ENCODE measurements at regions not wholly inside any gene's neighbourhood (a gene's known extent, or its start where the extent isn't known, plus 50 kb on each side); places are given as distances from the start of the nearest gene placed in this dataset.

GRCh38 chr2:2851806-2852777, 521.0 kb upstream of the MYT1L start:
- Mint-ChIP-seq H3K36me3 (no peaks in the 10 kb centered on the region), H3K4me3 (no peak overlapping the region), H3K4me1 (no peaks in the 10 kb centered on the region), H3K27me3 (no peaks in the 10 kb centered on the region), H3K9me3 (no peaks in the 10 kb centered on the region), H3K27ac (no peak overlapping the region)

GRCh38 chr2:2851316-2851715, 520.2 kb upstream of the MYT1L start:
- H3K27ac Mint-ChIP-seq = no peak overlapping the region
- H3K4me3 Mint-ChIP-seq = no peak overlapping the region
- H3K36me3 Mint-ChIP-seq = no peaks in the 10 kb centered on the region
- no peaks in the 10 kb centered on the region for H3K9me3 Mint-ChIP-seq
- no peaks in the 10 kb centered on the region for H3K27me3 Mint-ChIP-seq
- H3K4me1 Mint-ChIP-seq = no peaks in the 10 kb centered on the region

- H3K36me3 Mint-ChIP-seq = no peaks in the 10 kb centered on the region
- H3K4me1 Mint-ChIP-seq = no peaks in the 10 kb centered on the region
- no peaks in the 10 kb centered on the region for H3K27me3 Mint-ChIP-seq
- H3K27ac Mint-ChIP-seq = no peak overlapping the region
- no peaks in the 10 kb centered on the region for H3K9me3 Mint-ChIP-seq
- H3K4me3 Mint-ChIP-seq = no peak overlapping the region
Observed at GRCh38 chr2:2850859-2851258, 519.8 kb upstream of the MYT1L start.

- H3K36me3 Mint-ChIP-seq = no peaks in the 10 kb centered on the region
- no peaks in the 10 kb centered on the region for H3K9me3 Mint-ChIP-seq
- no peak overlapping the region for H3K4me3 Mint-ChIP-seq
- H3K27me3 Mint-ChIP-seq = no peaks in the 10 kb centered on the region
- no peaks in the 10 kb centered on the region for H3K4me1 Mint-ChIP-seq
- no peak overlapping the region for H3K27ac Mint-ChIP-seq
Observed at GRCh38 chr2:2850218-2850755, 519.2 kb upstream of the MYT1L start.

GRCh38 chr2:2849464-2850217, 518.6 kb upstream of the MYT1L start:
- no peaks in the 10 kb centered on the region for H3K9me3 Mint-ChIP-seq
- no peak overlapping the region for H3K4me3 Mint-ChIP-seq
- no peaks in the 10 kb centered on the region for H3K36me3 Mint-ChIP-seq
- H3K4me1 Mint-ChIP-seq = no peaks in the 10 kb centered on the region
- no peaks in the 10 kb centered on the region for H3K27me3 Mint-ChIP-seq
- H3K27ac Mint-ChIP-seq = no peak overlapping the region

- Mint-ChIP-seq H3K27ac (no peak overlapping the region), H3K9me3 (no peaks in the 10 kb centered on the region), H3K36me3 (no peaks in the 10 kb centered on the region), H3K27me3 (no peaks in the 10 kb centered on the region), H3K4me3 (no peak overlapping the region), H3K4me1 (no peaks in the 10 kb centered on the region)
Observed at GRCh38 chr2:2848621-2849333, 517.7 kb upstream of the MYT1L start.

- Mint-ChIP-seq H3K36me3 (no peaks in the 10 kb centered on the region), H3K27me3 (no peaks in the 10 kb centered on the region), H3K27ac (no peak overlapping the region), H3K9me3 (no peaks in the 10 kb centered on the region), H3K4me3 (no peak overlapping the region), H3K4me1 (no peaks in the 10 kb centered on the region)
Observed at GRCh38 chr2:2848198-2848597, 517.1 kb upstream of the MYT1L start.

- no peaks in the 10 kb centered on the region for H3K9me3 Mint-ChIP-seq
- no peak overlapping the region for H3K4me3 Mint-ChIP-seq
- no peaks in the 10 kb centered on the region for H3K36me3 Mint-ChIP-seq
- H3K27ac Mint-ChIP-seq = no peak overlapping the region
- H3K27me3 Mint-ChIP-seq = no peaks in the 10 kb centered on the region
- H3K4me1 Mint-ChIP-seq = no peaks in the 10 kb centered on the region
Observed at GRCh38 chr2:2847209-2847676, 516.2 kb upstream of the MYT1L start.

- no peak overlapping the region for H3K4me3 Mint-ChIP-seq
- no peaks in the 10 kb centered on the region for H3K36me3 Mint-ChIP-seq
- H3K27me3 Mint-ChIP-seq = no peaks in the 10 kb centered on the region
- H3K9me3 Mint-ChIP-seq = no peaks in the 10 kb centered on the region
- no peak overlapping the region for H3K27ac Mint-ChIP-seq
- H3K4me1 Mint-ChIP-seq = no peaks in the 10 kb centered on the region
Observed at GRCh38 chr2:2846332-2847208, 515.5 kb upstream of the MYT1L start.

- Mint-ChIP-seq H3K9me3 (no peaks in the 10 kb centered on the region), H3K4me3 (no peak overlapping the region), H3K27me3 (no peaks in the 10 kb centered on the region), H3K36me3 (no peaks in the 10 kb centered on the region), H3K27ac (no peak overlapping the region), H3K4me1 (no peaks in the 10 kb centered on the region)
Observed at GRCh38 chr2:2845806-2846315, 514.8 kb upstream of the MYT1L start.

GRCh38 chr2:2845267-2845666, 514.2 kb upstream of the MYT1L start:
- Mint-ChIP-seq H3K4me1 (no peaks in the 10 kb centered on the region), H3K36me3 (no peaks in the 10 kb centered on the region), H3K4me3 (no peak overlapping the region), H3K9me3 (no peaks in the 10 kb centered on the region), H3K27me3 (no peaks in the 10 kb centered on the region), H3K27ac (no peak overlapping the region)

- Mint-ChIP-seq H3K9me3 (no peaks in the 10 kb centered on the region), H3K4me3 (no peak overlapping the region), H3K27ac (no peak overlapping the region), H3K36me3 (no peaks in the 10 kb centered on the region), H3K27me3 (no peaks in the 10 kb centered on the region), H3K4me1 (no peaks in the 10 kb centered on the region)
Observed at GRCh38 chr2:2843969-2844548, 513.0 kb upstream of the MYT1L start.

- Mint-ChIP-seq H3K4me1 (no peaks in the 10 kb centered on the region), H3K4me3 (no peak overlapping the region), H3K36me3 (no peaks in the 10 kb centered on the region), H3K27me3 (no peaks in the 10 kb centered on the region), H3K9me3 (no peaks in the 10 kb centered on the region), H3K27ac (no peak overlapping the region)
Observed at GRCh38 chr2:2842466-2842865, 511.4 kb upstream of the MYT1L start.

- Mint-ChIP-seq H3K27me3 (no peaks in the 10 kb centered on the region), H3K4me1 (no peaks in the 10 kb centered on the region), H3K36me3 (no peaks in the 10 kb centered on the region), H3K4me3 (no peak overlapping the region), H3K27ac (no peak overlapping the region), H3K9me3 (no peaks in the 10 kb centered on the region)
Observed at GRCh38 chr2:2840681-2841300, 509.7 kb upstream of the MYT1L start.
